SK-N-SH (cell line): ENCODE measurements at regions not wholly inside any gene's neighbourhood (a gene's known extent, or its start where the extent isn't known, plus 50 kb on each side); places are given as distances from the start of the nearest gene placed in this dataset.

ENCODE experiments used
- CTCF ChIA-PET: fragments of 300-600, 350-600 bp; formaldehyde crosslinking; extraction: SDS; loops from one replicate; lab custom pipeline; 2021; lab: Yijun Ruan, JAX
- POLR2A ChIA-PET: fragments of 350-600 bp; sonication (Branson Sonifier 250); formaldehyde crosslinking; extraction: SDS; loops from one replicate; lab custom pipeline; 2020; ENCODE audit warnings: antibody characterized with exemption, inconsistent platforms; lab: Yijun Ruan, JAX
- DNase-seq: peaks from one replicate; pipeline ENCODE4 v3.0.0; 2012
- H2AFZ ChIP-seq: fragments of 200-600 bp; sonication (generic); 2 replicates; pipeline ENCODE4 v1.8.1; 2016; ENCODE audit warnings: antibody characterized with exemption, mild to moderate bottlenecking, low read depth
- H3F3A ChIP-seq: fragments of 200-600 bp; sonication (generic); replicated peaks from 2 replicates; pipeline ENCODE3; 2016; ENCODE audit warnings: antibody characterized with exemption, mild to moderate bottlenecking; ENCODE audit not compliant: insufficient read depth
- H3K27ac ChIP-seq, 2 experiments: fragments of 200-500 bp in 1 of 2; fragments of 200-600 bp in 1 of 2; sonication (Bioruptor generic) in 1 of 2; sonication (generic), shearing (Covaris generic) in 1 of 2; 2 replicates each; pipeline versions ENCODE4 v1.5.1 to v1.6.1; 2014 to 2016; ENCODE audit warnings: low read depth in 2 of 2, inconsistent platforms in 1 of 2, low read length in 1 of 2, mild to moderate bottlenecking in 1 of 2, mixed read lengths in 1 of 2
- H3K27me3 ChIP-seq: fragments of 200-600 bp; sonication (generic), shearing (Covaris generic); 2 replicates; pipeline ENCODE4 v1.6.1; 2016; ENCODE audit warnings: mixed run types; ENCODE audit not compliant: insufficient read depth
- H3K36me3 ChIP-seq, 2 experiments: fragments of 200-500 bp in 1 of 2; fragments of 200-600 bp in 1 of 2; sonication (Bioruptor generic) in 1 of 2; sonication (generic) in 1 of 2; replicated peaks in 1 of 2; 2 replicates each; pipeline versions ENCODE3 to v1.5.1; 2014 to 2016; ENCODE audit warnings: low read length in 1 of 2, mild to moderate bottlenecking in 1 of 2; ENCODE audit not compliant: insufficient read depth in 2 of 2, control insufficient read depth in 1 of 2
- H3K4me1 ChIP-seq, 2 experiments: fragments of 200-500 bp in 1 of 2; fragments of 200-600 bp in 1 of 2; sonication (Bioruptor generic) in 1 of 2; sonication (generic), shearing (Covaris generic) in 1 of 2; 2 replicates each; pipeline versions ENCODE4 v1.5.1 to v1.6.1; 2014 to 2016; ENCODE audit warnings: low read depth in 1 of 2, low read length in 1 of 2, mixed run types in 1 of 2; ENCODE audit not compliant: insufficient read depth in 2 of 2, control insufficient read depth in 1 of 2
- H3K4me2 ChIP-seq: fragments of 200-600 bp; sonication (generic), shearing (Covaris generic); 2 replicates; pipeline ENCODE4 v1.6.1; 2017; ENCODE audit warnings: mixed run types
- H3K4me3 ChIP-seq, 2 experiments: fragments of 200-500 bp in 1 of 2; fragments of 200-600 bp in 1 of 2; sonication (Bioruptor generic) in 1 of 2; sonication (generic), shearing (Covaris generic) in 1 of 2; 2 replicates each; pipeline versions ENCODE4 v1.5.1 to v1.8.1; 2014 to 2016; ENCODE audit warnings: low read depth in 2 of 2, inconsistent platforms in 1 of 2, low read length in 1 of 2, mild to moderate bottlenecking in 1 of 2, mixed read lengths in 1 of 2, moderate library complexity in 1 of 2
- H3K79me2 ChIP-seq: fragments of 200-600 bp; sonication (generic); 2 replicates; pipeline ENCODE4 v1.8.1; 2017; ENCODE audit warnings: mild to moderate bottlenecking; ENCODE audit not compliant: insufficient read depth
- H3K9ac ChIP-seq: fragments of 200-600 bp; sonication (generic); 2 replicates; pipeline ENCODE4 v1.6.1; 2017; ENCODE audit warnings: mixed run types
- H3K9me2 ChIP-seq: fragments of 200-600 bp; sonication (generic); 2 replicates; pipeline ENCODE4 v1.6.1; 2017; ENCODE audit warnings: mixed run types
- H3K9me3 ChIP-seq: fragments of 200-600 bp; sonication (generic); 2 replicates; pipeline ENCODE4 v1.6.1; 2017; ENCODE audit warnings: mixed run types, mild to moderate bottlenecking, moderate library complexity
- H4K20me1 ChIP-seq: fragments of 200-600 bp; sonication (generic); 2 replicates; pipeline ENCODE4 v1.6.1; 2017; ENCODE audit warnings: mild to moderate bottlenecking, mixed run types; ENCODE audit not compliant: insufficient read depth
- ELF1 ChIP-seq: IDR thresholded peaks from 2 replicates; pipeline ENCODE4 v1.4.0; 2012
- EP300 ChIP-seq, 2 experiments: IDR thresholded peaks; 2 replicates each; pipeline versions ENCODE4 v1.4.0 to v1.6.1; 2012; ENCODE audit warnings: borderline replicate concordance in 1 of 2, low read depth in 1 of 2, low read length in 1 of 2
- EZH2phosphoT487 ChIP-seq: fragments of 200-600 bp; sonication (generic); IDR thresholded peaks from 2 replicates; pipeline ENCODE4 v1.6.1; 2017; ENCODE audit warnings: low read depth, mixed run types, mild to moderate bottlenecking, antibody characterized with exemption, moderate library complexity, borderline replicate concordance
- FOXM1 ChIP-seq: IDR thresholded peaks from 2 replicates; pipeline ENCODE4 v1.4.0; 2012; ENCODE audit warnings: low read depth, mild to moderate bottlenecking
- GABPA ChIP-seq: IDR thresholded peaks from 2 replicates; pipeline ENCODE4 v1.4.0; 2012; ENCODE audit warnings: low read depth, mild to moderate bottlenecking
- GATA2 ChIP-seq: sonication (generic); formaldehyde crosslinking; IDR thresholded peaks from 2 replicates; pipeline ENCODE4 v1.5.0; 2020; ENCODE audit warnings: mild to moderate bottlenecking, missing genetic modification reagents
- JUND ChIP-seq: IDR thresholded peaks from 2 replicates; pipeline ENCODE4 v1.4.0; 2012
- MEF2A ChIP-seq: IDR thresholded peaks from 2 replicates; pipeline ENCODE4 v1.4.0; 2012; ENCODE audit warnings: low read depth, borderline replicate concordance
- MXI1 ChIP-seq: IDR thresholded peaks from 2 replicates; pipeline ENCODE4 v1.6.1; 2012; ENCODE audit warnings: mild to moderate bottlenecking, low read depth, low read length, improper control_type of control experiment
- NFIC ChIP-seq: IDR thresholded peaks from 2 replicates; pipeline ENCODE4 v1.4.0; 2012; ENCODE audit warnings: borderline replicate concordance
- RAD21 ChIP-seq: IDR thresholded peaks from 2 replicates; pipeline ENCODE4 v1.6.1; 2012; ENCODE audit warnings: mild to moderate bottlenecking, low read length
- RCOR1 ChIP-seq: fragments of 150-350 bp; IDR thresholded peaks from 2 replicates; pipeline ENCODE4 v1.6.1; 2017; ENCODE audit warnings: antibody characterized with exemption, low read length
- RXRA ChIP-seq: IDR thresholded peaks from 2 replicates; pipeline ENCODE4 v1.4.0; 2012; ENCODE audit warnings: low read depth, mild to moderate bottlenecking, borderline replicate concordance
- TEAD4 ChIP-seq: IDR thresholded peaks from 2 replicates; pipeline ENCODE4 v1.4.0; 2012; ENCODE audit warnings: mild to moderate bottlenecking, borderline replicate concordance; ENCODE audit not compliant: insufficient read depth
- WGBS: methylation state at CpG from one replicate; pipeline ENCODE4 v1.1.6; 2017; ENCODE audit warnings: low lambda C conversion rate; 5-methylcytosine and 5-hydroxymethylcytosine counted together
- TF ChIP-seq, protein P1 (sequence below): fragments of 150-350 bp; IDR thresholded peaks from 2 replicates; pipeline ENCODE4 v1.6.1; 2016; ENCODE audit warnings: mild to moderate bottlenecking, low read depth, low read length
- TF ChIP-seq, protein P2 (sequence below): IDR thresholded peaks from 2 replicates; pipeline ENCODE4 v1.4.0; 2012; ENCODE audit warnings: low read depth, borderline replicate concordance
- TF ChIP-seq, protein P3 (sequence below): fragments of 200-600 bp; sonication (generic); IDR thresholded peaks from 2 replicates; pipeline ENCODE4 v1.6.1; 2017; ENCODE audit warnings: antibody characterized with exemption, mild to moderate bottlenecking, moderate library complexity
- TF ChIP-seq, protein P4 (sequence below): IDR thresholded peaks from 2 replicates; pipeline ENCODE4; 2012
- TF ChIP-seq, protein P5 (sequence below): IDR thresholded peaks from 2 replicates; pipeline ENCODE4 v1.4.0; 2012; ENCODE audit warnings: low read depth
- TF ChIP-seq, protein P6 (sequence below): fragments of 150-350 bp; IDR thresholded peaks from 2 replicates; pipeline ENCODE4 v1.6.1; 2017; ENCODE audit warnings: antibody characterized with exemption, low read length, low read depth, borderline replicate concordance

DNA sequence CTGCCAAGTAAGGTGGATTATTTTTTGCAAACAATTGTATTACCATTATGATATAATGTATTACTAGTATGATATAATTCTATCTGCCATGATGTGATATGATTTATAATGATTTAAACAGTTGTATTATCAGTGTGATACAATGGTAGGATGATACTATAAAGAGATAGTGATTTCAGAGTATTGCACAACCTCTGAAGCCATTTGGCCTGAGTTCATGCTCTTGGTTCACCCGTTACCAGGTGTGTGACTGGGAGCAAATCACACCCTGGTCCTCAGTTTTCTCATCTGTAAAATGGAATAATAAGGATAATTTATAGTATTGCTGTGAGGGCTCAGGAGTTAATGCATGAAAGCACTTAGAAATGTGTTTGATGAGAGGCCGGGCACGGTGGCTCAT is 905.0 kb upstream of the RBFOX1 start:
- Histone ChIP-seq H3K4me3 (no peak overlapping the region), H3K9ac (no peak overlapping the region), H3K36me3 (no peaks in the 10 kb centered on the region), H3K79me2 (no peaks in the 10 kb centered on the region), H4K20me1 (no peaks in the 10 kb centered on the region), H3K9me3 (no peaks in the 10 kb centered on the region), H2AFZ (no peak overlapping the region), H3K27ac (no peak overlapping the region), H3K9me2 (no peaks in the 10 kb centered on the region), H3K27me3 (no peaks in the 10 kb centered on the region), H3K4me1 (no peaks in the 10 kb centered on the region), H3F3A (no peaks in the 10 kb centered on the region), H3K4me2 (no peak overlapping the region)
- no peak for DNase-seq
- ChIA-PET POLR2A (no interaction called here), CTCF (no interaction called here)
- 46% methylated on average over 3 of the region's 3 CpGs for WGBS
- TF ChIP-seq GABPA: no peak
- TF ChIP-seq, protein P1, sequence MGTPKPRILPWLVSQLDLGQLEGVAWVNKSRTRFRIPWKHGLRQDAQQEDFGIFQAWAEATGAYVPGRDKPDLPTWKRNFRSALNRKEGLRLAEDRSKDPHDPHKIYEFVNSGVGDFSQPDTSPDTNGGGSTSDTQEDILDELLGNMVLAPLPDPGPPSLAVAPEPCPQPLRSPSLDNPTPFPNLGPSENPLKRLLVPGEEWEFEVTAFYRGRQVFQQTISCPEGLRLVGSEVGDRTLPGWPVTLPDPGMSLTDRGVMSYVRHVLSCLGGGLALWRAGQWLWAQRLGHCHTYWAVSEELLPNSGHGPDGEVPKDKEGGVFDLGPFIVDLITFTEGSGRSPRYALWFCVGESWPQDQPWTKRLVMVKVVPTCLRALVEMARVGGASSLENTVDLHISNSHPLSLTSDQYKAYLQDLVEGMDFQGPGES: no peak
- TF ChIP-seq GATA2 (CRISPR knock-in tag): no peak
- no peak for TF ChIP-seq RAD21
- TF ChIP-seq, protein P2, sequence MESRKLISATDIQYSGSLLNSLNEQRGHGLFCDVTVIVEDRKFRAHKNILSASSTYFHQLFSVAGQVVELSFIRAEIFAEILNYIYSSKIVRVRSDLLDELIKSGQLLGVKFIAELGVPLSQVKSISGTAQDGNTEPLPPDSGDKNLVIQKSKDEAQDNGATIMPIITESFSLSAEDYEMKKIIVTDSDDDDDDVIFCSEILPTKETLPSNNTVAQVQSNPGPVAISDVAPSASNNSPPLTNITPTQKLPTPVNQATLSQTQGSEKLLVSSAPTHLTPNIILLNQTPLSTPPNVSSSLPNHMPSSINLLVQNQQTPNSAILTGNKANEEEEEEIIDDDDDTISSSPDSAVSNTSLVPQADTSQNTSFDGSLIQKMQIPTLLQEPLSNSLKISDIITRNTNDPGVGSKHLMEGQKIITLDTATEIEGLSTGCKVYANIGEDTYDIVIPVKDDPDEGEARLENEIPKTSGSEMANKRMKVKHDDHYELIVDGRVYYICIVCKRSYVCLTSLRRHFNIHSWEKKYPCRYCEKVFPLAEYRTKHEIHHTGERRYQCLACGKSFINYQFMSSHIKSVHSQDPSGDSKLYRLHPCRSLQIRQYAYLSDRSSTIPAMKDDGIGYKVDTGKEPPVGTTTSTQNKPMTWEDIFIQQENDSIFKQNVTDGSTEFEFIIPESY: no peak
- no peak for TF ChIP-seq TEAD4

DNA sequence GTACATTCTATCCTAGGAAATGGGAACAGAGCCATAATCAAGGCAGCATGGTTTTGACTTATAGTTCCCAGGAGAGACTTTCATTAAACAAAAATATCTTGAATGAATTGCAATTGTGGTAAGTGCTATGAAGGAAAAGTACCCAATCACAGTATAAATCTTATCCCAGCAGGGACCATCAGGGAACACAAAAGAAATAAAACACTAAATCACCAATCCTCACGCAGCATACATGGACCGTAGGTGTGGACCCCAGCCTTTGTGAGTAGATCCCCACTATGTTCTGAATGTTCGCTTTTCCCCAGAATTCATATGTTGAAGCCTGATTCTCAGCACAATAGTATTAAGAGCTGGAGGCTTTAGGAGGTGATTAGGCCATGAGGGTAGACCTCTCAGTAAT is 925.0 kb upstream of the RBFOX1 start:
- no peaks in the 10 kb centered on the region for H3K36me3 ChIP-seq
- no peak for DNase-seq
- H3K79me2 ChIP-seq: no peaks in the 10 kb centered on the region
- no peaks in the 10 kb centered on the region for H3K4me1 ChIP-seq
- H2AFZ ChIP-seq: no peak overlapping the region
- no peak overlapping the region for H3K9ac ChIP-seq
- no peaks in the 10 kb centered on the region for H3K9me2 ChIP-seq
- H3K27ac ChIP-seq: no peak overlapping the region
- H3K9me3 ChIP-seq: no peaks in the 10 kb centered on the region
- no peak overlapping the region for H3K4me2 ChIP-seq
- 47% methylated on average over 3 of the region's 3 CpGs for WGBS
- no peaks in the 10 kb centered on the region for H3F3A ChIP-seq
- TF ChIP-seq, protein P3, sequence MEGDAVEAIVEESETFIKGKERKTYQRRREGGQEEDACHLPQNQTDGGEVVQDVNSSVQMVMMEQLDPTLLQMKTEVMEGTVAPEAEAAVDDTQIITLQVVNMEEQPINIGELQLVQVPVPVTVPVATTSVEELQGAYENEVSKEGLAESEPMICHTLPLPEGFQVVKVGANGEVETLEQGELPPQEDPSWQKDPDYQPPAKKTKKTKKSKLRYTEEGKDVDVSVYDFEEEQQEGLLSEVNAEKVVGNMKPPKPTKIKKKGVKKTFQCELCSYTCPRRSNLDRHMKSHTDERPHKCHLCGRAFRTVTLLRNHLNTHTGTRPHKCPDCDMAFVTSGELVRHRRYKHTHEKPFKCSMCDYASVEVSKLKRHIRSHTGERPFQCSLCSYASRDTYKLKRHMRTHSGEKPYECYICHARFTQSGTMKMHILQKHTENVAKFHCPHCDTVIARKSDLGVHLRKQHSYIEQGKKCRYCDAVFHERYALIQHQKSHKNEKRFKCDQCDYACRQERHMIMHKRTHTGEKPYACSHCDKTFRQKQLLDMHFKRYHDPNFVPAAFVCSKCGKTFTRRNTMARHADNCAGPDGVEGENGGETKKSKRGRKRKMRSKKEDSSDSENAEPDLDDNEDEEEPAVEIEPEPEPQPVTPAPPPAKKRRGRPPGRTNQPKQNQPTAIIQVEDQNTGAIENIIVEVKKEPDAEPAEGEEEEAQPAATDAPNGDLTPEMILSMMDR: no peak
- no peak for TF ChIP-seq ELF1
- no peak for TF ChIP-seq RCOR1
- no peak for TF ChIP-seq RXRA
- TF ChIP-seq, protein P4, sequence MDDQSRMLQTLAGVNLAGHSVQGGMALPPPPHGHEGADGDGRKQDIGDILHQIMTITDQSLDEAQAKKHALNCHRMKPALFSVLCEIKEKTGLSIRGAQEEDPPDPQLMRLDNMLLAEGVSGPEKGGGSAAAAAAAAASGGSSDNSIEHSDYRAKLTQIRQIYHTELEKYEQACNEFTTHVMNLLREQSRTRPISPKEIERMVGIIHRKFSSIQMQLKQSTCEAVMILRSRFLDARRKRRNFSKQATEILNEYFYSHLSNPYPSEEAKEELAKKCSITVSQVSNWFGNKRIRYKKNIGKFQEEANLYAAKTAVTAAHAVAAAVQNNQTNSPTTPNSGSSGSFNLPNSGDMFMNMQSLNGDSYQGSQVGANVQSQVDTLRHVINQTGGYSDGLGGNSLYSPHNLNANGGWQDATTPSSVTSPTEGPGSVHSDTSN: no peak
- TF ChIP-seq GABPA: no peak
- TF ChIP-seq GATA2 (CRISPR knock-in tag): no peak
- no peak for TF ChIP-seq MEF2A
- TF ChIP-seq, protein P5, sequence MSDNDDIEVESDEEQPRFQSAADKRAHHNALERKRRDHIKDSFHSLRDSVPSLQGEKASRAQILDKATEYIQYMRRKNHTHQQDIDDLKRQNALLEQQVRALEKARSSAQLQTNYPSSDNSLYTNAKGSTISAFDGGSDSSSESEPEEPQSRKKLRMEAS: no peak
- TF ChIP-seq RAD21: no peak
- TF ChIP-seq TEAD4: no peak
- no peak for TF ChIP-seq EP300 (IDR thresholded peaks at IDR 0.05; ENCODE audit: borderline replicate concordance in 1 of 2, low read depth in 1 of 2, low read length in 1 of 2)
- TF ChIP-seq JUND: no peak
- TF ChIP-seq MXI1: no peak
- TF ChIP-seq, protein P6, sequence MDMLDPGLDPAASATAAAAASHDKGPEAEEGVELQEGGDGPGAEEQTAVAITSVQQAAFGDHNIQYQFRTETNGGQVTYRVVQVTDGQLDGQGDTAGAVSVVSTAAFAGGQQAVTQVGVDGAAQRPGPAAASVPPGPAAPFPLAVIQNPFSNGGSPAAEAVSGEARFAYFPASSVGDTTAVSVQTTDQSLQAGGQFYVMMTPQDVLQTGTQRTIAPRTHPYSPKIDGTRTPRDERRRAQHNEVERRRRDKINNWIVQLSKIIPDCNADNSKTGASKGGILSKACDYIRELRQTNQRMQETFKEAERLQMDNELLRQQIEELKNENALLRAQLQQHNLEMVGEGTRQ: no peak
- TF ChIP-seq EZH2phosphoT487: no peak
- TF ChIP-seq FOXM1: no peak
- no peak for TF ChIP-seq NFIC
- no peak overlapping the region for H3K4me3 ChIP-seq
- H3K27me3 ChIP-seq: no peaks in the 10 kb centered on the region
- POLR2A ChIA-PET: no interaction called here
- CTCF ChIA-PET: no interaction called here
- H4K20me1 ChIP-seq: no peaks in the 10 kb centered on the region
